Activated T-helper 2 cell treated with anti-CD3 and anti-CD28 coated beads, Interferon-gamma antibody, Interleukin-2, Interleukin-4, amounts not matched to agents 10 μg/mL and 5 μg/mL and 100 μg/mL, durations not matched to agents 14 hours and 24 hours and 36 hours (primary cell): ENCODE measurements at regions not wholly inside any gene's neighbourhood (a gene's known extent, or its start where the extent isn't known, plus 50 kb on each side); places are given as distances from the start of the nearest gene placed in this dataset.
"Not testable (repeated sequence)": the region's sequence is repeated elsewhere in the genome, so short reads cannot be mapped to it uniquely, and the experiment has no call there.

Source experiments
- DNase-seq: peaks from one replicate; pipeline ENCODE4 v3.0.0; 2021; ENCODE audit warnings: low spot score
- H3K27ac Mint-ChIP-seq: one replicate; pipeline ENCODE4 v1.8.0; 2021; ENCODE audit warnings: mixed read lengths
- H3K27me3 Mint-ChIP-seq: one replicate; pipeline ENCODE4 v1.8.0; 2021; ENCODE audit warnings: low read depth, mixed read lengths
- H3K36me3 Mint-ChIP-seq: one replicate; pipeline ENCODE4 v1.8.0; 2021; ENCODE audit warnings: low read depth, mixed read lengths
- H3K4me1 Mint-ChIP-seq: one replicate; pipeline ENCODE4 v1.8.0; 2021; ENCODE audit warnings: low read depth, mixed read lengths
- H3K4me3 Mint-ChIP-seq: one replicate; pipeline ENCODE4 v1.8.0; 2021; ENCODE audit warnings: low read depth, mild to moderate bottlenecking, moderate library complexity, mixed read lengths
- H3K9me3 Mint-ChIP-seq: one replicate; pipeline ENCODE4 v1.8.0; 2021; ENCODE audit warnings: mixed read lengths
- intact Hi-C: fragments of 100-400 bp; cut with micrococcal nuclease; formaldehyde crosslinking; loops from one replicate; pipeline ENCODE4 v1.15.1; 2023

DNA sequence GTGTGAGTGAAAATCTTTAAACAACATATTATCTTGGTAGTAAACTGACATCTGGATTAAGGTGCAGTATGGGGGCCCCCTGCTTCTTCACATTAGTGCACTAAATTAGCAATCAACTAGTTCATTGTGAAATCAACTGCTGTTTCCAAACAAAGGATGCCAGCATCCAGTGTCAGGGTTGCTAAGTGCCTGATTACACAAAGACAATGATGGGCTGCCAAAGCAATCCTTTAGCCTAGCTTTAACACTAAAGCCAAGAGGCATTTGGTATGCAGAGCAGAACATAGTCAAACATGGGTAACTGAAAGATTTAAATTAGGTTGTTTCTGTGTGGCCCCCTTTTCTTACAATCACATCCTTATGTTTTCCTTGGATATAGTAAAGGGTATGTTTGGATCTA is 543.1 kb upstream of the SLITRK5 start:
- H3K36me3 Mint-ChIP-seq = no peaks in the 10 kb centered on the region
- intact Hi-C loops = no loop called here
- H3K4me1 Mint-ChIP-seq = no peaks in the 10 kb centered on the region

DNA sequence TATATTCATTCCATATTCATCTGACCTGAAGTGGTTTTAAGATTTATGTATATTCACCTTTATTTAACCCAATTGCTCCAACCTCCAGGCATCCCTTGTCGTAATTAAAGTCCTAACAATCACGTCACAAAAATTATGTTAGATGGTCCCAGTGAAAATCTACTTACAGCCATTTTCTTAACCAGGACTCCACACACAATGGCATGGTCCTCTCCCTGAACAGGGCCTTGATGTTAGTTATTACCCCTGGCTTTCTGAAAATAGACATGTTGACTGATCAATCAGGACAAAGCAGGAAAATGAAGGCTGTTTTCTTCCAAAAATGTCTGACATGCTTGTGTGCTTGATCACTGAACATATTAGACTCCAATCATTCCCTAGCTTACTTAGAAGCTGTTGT is 542.7 kb upstream of the SLITRK5 start:
- no peak for DNase-seq
- Mint-ChIP-seq H3K27me3 (no peaks in the 10 kb centered on the region), H3K4me1 (no peaks in the 10 kb centered on the region), H3K36me3 (no peaks in the 10 kb centered on the region), H3K27ac (no peak overlapping the region), H3K9me3 (peaks cover 16% of the 10 kb centered on the region), H3K4me3 (no peak overlapping the region)
- intact Hi-C loops = no loop called here

More for the DNA sequence above, 543.1 kb upstream of the SLITRK5 start:
- Mint-ChIP-seq H3K27me3 (no peaks in the 10 kb centered on the region), H3K4me3 (no peak overlapping the region), H3K9me3 (peaks cover 16% of the 10 kb centered on the region), H3K27ac (no peak overlapping the region)
- no peak for DNase-seq

DNA sequence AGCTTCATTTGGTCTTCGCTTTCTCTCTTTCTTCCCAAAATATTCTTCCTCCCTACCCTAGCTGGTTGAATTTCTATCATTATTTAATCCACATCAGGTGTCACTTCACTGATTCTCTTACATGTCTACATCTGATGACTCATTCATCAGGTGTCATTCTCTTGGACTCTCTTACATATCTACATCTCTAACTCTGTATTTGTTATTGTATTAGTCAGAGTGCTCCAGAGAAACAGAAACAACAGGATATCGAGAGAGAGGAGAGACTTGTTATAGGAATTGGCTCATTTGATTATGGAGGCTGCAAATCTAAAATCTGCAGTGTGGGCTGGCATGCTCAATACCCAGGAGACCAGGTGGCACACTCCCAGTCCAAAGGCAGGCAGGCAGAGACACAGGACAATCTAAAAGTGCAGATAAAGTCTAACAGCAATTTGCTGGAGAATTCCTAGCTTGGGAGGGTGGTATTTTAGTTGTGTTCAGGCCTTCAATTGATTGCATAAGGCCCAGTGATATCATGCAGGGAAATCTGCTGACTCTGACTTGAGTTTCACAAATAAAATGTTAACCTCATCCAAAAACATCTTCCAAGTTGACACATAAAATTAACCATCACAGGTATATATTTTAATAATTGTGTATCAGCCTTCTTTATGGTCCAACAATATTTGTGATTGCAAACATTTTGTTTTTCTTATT is 541.4 kb upstream of the SLITRK5 start:
- Mint-ChIP-seq H3K4me3 (no peak overlapping the region), H3K27ac (no peak overlapping the region), H3K27me3 (no peaks in the 10 kb centered on the region), H3K4me1 (no peaks in the 10 kb centered on the region), H3K36me3 (no peaks in the 10 kb centered on the region), H3K9me3 (peaks cover 8% of the 10 kb centered on the region)
- intact Hi-C loops = no loop called here
- no peak for DNase-seq

DNA sequence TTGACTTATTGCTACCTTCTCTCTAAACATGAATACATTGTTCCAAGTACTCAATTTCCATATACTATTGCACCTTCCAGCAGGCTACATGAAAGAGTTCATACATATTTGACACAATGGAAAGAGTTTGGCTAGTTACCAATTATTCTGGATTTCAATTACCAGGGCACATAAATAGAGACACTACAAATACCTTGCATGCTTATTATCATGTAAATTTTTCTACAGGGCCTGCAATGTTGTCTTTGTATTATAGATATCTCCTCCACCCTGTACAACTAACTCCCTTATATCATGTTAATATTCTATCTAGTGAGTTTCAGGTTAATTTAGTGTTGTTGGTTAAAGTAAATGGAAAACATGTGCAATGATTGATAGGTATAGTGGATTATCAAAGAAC is 540.7 kb upstream of the SLITRK5 start:
- no peaks in the 10 kb centered on the region for H3K27me3 Mint-ChIP-seq
- intact Hi-C loops = no loop called here
- no peak overlapping the region for H3K4me3 Mint-ChIP-seq
- H3K4me1 Mint-ChIP-seq = no peaks in the 10 kb centered on the region
- H3K9me3 Mint-ChIP-seq = peaks cover 8% of the 10 kb centered on the region
- no peak overlapping the region for H3K27ac Mint-ChIP-seq
- no peak for DNase-seq
- no peaks in the 10 kb centered on the region for H3K36me3 Mint-ChIP-seq

DNA sequence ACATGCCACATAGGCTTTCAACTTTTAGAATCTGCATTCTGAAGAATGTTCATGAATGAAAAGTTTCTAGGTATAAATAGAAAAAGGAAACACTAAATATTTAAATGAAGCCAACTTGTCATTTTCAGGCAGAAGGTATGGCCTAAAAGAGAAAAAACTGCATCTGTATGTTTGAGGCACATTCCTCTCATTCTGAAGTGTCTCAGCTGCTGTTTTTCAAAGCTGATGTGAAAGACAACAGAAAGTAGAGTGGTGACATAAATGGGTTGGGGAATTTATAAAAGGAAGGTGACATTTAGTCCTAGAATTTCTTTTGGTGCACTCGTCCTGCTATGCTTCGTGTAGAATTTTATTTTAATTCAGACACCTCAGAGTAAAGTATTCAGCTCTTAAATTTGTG is 539.6 kb upstream of the SLITRK5 start:
- intact Hi-C loops = no loop called here
- H3K36me3 Mint-ChIP-seq = no peaks in the 10 kb centered on the region
- H3K4me3 Mint-ChIP-seq = no peak overlapping the region
- no peak for DNase-seq
- no peaks in the 10 kb centered on the region for H3K4me1 Mint-ChIP-seq
- peaks cover 7% of the 10 kb centered on the region for H3K9me3 Mint-ChIP-seq
- no peak overlapping the region for H3K27ac Mint-ChIP-seq
- no peaks in the 10 kb centered on the region for H3K27me3 Mint-ChIP-seq

DNA sequence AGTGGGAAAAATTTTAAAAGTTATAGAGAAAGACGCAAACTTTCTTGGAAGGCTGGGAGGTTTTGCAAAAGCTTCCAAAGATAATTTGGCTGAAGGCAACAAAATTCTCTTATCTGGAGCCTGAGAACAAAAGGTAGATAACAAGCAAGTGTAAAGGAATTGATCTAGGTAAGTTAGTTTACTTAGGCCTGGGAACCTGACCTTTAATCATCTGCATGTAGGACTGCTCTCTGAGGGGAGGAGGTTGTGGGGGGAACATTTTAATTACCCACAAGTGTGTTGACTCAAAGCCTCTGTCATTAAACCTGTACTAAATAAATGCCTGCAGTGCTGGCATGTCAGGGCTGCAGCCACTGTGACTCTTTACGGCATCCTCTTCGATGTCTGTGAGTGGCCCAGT is 532.3 kb upstream of the SLITRK5 start:
- Mint-ChIP-seq H3K4me3 (no peak overlapping the region), H3K27ac (no peak overlapping the region), H3K9me3 (peaks cover 12% of the 10 kb centered on the region), H3K36me3 (no peaks in the 10 kb centered on the region), H3K27me3 (no peaks in the 10 kb centered on the region), H3K4me1 (no peaks in the 10 kb centered on the region)
- DNase-seq = no peak
- intact Hi-C loops = no loop called here

DNA sequence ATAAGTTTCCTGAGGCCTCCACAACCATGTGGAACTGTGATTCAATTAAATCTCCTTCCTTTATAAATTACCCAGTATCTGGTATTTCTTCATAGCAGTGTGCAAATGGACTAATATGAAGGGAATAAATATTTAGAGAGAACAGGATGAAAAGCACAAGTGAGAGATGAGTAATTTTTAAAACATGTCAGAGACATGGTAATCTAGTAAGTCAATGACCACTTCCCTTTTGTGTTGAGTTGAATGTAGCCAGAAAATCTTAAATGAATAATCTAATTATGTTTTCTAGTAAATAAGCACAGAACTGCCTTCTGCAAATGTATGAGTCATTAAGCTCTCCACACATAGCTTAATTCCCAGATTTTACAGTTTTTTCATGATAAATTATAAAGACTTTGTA is 524.1 kb upstream of the SLITRK5 start:
- no peak for DNase-seq
- no peak overlapping the region for H3K4me3 Mint-ChIP-seq
- H3K36me3 Mint-ChIP-seq = no peaks in the 10 kb centered on the region
- no peaks in the 10 kb centered on the region for H3K27me3 Mint-ChIP-seq
- no peak overlapping the region for H3K27ac Mint-ChIP-seq
- peaks cover 11% of the 10 kb centered on the region for H3K9me3 Mint-ChIP-seq
- intact Hi-C loops = no loop called here
- H3K4me1 Mint-ChIP-seq = no peaks in the 10 kb centered on the region

DNA sequence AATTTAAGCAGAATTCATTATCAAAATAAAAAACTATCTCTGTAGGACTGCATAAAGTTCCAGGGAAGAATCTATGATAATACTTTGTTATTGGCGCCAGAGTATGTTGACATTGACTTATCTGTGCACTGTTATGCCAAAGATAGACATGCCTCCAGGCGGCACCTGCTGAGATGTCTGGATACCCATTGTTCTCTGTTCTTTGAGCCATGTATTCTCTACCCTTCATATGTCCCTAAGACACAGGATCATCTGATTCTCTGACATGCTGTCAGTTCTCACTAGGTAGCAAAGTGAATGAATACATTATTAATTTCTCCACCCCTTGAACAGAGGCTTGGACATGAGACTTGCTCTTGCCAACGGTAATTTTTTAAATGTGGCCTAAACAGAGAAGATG is 517.8 kb upstream of the SLITRK5 start:
- peaks cover 14% of the 10 kb centered on the region for H3K9me3 Mint-ChIP-seq

DNA sequence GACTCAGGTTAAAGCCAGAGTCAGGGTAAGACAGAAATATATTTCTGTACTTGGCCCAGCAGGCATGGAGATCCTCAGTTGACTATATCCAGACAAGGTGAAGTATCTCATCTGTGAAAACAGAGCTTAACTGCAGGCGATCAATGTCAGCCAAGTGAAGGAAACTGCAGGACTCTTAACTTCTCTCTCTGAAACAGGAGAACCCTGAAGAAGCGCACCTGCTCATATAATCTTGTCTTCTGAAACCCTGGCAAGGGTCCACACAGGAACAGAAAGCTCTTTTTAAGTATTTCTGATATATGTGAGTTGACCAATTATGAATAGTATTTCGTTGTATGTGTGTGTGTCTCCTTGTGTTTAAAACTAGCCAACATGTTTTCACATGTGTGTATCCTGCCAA is 504.8 kb upstream of the SLITRK5 start:
- Mint-ChIP-seq H3K27me3 (no peaks in the 10 kb centered on the region), H3K27ac (no peak overlapping the region), H3K4me1 (no peaks in the 10 kb centered on the region), H3K4me3 (no peak overlapping the region), H3K9me3 (peaks cover 28% of the 10 kb centered on the region), H3K36me3 (no peaks in the 10 kb centered on the region)
- DNase-seq = no peak
- intact Hi-C loops = no loop called here

More for the DNA sequence above, 517.8 kb upstream of the SLITRK5 start:
- Mint-ChIP-seq H3K27ac (no peak overlapping the region), H3K36me3 (no peaks in the 10 kb centered on the region), H3K27me3 (no peaks in the 10 kb centered on the region), H3K4me1 (no peaks in the 10 kb centered on the region), H3K4me3 (no peak overlapping the region)
- DNase-seq = no peak
- intact Hi-C loops = no loop called here

DNA sequence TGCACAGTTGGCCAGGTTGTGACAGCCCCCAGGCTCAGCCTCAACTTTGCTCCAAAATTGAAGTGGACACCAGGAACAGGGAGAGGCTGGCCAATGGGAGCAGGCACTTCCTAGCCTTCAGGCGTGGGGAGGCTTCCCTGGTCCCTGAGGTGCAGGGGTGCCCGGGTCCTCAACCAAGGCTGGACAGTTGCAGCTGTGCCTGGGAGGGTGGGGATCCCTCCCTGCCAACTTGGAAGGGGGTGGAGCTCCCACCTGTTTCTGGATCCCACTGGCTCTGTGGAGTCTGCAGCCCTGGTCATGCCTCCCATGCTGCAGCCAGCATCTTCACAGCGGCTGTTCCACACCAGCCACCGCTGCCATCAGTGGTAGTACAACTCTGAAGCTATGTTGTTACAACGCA is 502.8 kb upstream of the SLITRK5 start:
- intact Hi-C loops = no loop called here
- Mint-ChIP-seq H3K27ac (no peak overlapping the region), H3K4me3 (no peak overlapping the region), H3K36me3 (no peaks in the 10 kb centered on the region), H3K9me3 (peaks cover 18% of the 10 kb centered on the region), H3K27me3 (no peaks in the 10 kb centered on the region), H3K4me1 (no peaks in the 10 kb centered on the region)
- DNase-seq = no peak

DNA sequence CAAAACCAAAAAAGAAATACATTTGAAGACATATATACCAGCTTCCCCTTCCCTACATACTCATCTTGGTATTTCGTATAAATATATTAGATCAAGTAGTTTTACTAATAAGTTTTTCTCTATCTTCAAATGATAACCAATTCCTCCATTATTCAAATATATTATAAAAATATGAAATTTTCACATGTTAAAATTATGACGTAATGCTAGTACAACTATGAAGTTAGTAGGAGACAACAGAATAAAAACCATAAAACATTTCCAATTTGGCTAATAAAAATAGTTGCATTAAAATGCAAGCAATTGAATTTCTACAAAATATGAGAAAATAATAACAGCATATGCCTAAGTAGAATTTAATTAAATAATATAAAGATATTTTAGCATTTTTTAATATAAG is 501.8 kb upstream of the SLITRK5 start:
- intact Hi-C loops = no loop called here

DNA sequence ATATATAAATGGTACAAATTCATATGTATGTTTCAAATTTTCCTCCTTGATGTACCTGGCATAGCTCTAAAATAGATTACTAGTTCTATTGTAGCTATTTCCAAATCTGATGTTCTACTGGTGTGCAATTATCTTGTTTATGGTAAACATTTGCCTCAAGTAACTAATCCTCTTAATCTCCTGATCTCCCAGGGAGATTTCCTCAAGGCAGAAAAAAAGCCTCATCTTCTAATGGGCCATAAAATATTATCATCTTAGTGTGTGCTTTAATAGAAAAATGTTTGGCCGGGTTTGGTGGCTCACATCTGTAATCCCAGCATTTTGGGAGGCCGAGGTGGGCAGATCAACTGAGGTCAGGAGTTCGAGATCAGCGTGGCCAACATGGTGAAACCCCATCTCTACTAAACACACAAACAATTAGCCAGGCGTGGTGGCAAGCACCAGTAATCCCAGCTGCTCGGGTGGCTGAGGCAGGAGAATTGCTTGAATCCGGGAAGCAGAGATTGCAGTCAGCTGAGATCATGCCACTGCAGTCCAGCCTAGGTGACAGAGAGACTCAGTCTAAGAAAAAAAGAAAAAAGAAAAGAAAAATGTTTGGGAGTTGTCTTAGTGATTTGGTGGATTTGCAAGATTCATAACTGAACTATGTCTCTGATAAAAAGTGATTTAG is 498.9 kb upstream of the SLITRK5 start:
- Mint-ChIP-seq H3K4me3 (no peak overlapping the region), H3K27ac (no peak overlapping the region), H3K4me1 (no peaks in the 10 kb centered on the region), H3K36me3 (no peaks in the 10 kb centered on the region), H3K9me3 (peaks cover 12% of the 10 kb centered on the region), H3K27me3 (no peaks in the 10 kb centered on the region)
- DNase-seq = no peak
- intact Hi-C loops = no loop called here

More for the DNA sequence above, 501.8 kb upstream of the SLITRK5 start:
- DNase-seq = no peak
- H3K9me3 Mint-ChIP-seq = peaks cover 18% of the 10 kb centered on the region
- H3K36me3 Mint-ChIP-seq = no peaks in the 10 kb centered on the region
- H3K4me1 Mint-ChIP-seq = no peaks in the 10 kb centered on the region
- H3K4me3 Mint-ChIP-seq = no peak overlapping the region
- H3K27ac Mint-ChIP-seq = no peak overlapping the region
- no peaks in the 10 kb centered on the region for H3K27me3 Mint-ChIP-seq

DNA sequence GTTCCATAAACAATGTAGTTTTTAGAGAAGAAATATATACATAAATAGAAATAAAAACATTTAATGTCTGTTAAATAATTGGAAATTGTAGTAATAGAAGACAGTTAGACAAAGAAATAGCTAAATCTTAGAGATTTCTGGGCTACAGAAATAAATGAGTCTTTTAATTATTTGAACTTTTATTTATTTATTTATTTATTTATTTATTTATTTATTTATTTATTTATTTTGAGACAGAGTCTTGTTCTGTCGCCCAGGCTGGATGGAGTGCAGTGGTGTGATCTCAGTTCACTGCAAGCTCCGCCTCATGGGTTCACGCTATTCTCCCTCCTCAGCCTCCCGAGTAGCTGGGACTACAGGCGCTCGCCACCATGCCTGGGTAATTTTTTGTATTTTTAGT is 486.0 kb upstream of the SLITRK5 start:
- H3K4me3 Mint-ChIP-seq, intact Hi-C loops, H3K27ac Mint-ChIP-seq, DNase-seq, H3K27me3 Mint-ChIP-seq, H3K36me3 Mint-ChIP-seq, H3K4me1 Mint-ChIP-seq: not testable (repeated sequence)
- H3K9me3 Mint-ChIP-seq = peaks cover 13% of the 10 kb centered on the region
